A673 (cell line): ENCODE measurements at regions not wholly inside any gene's neighbourhood (a gene's known extent, or its start where the extent isn't known, plus 50 kb on each side); places are given as distances from the start of the nearest gene placed in this dataset.
"Not testable (repeated sequence)": the region's sequence is repeated elsewhere in the genome, so short reads cannot be mapped to it uniquely, and the experiment has no call there.

Source experiments
- BruUV-seq: library from RNA; stranded (reverse); fragments of 400-500 nt; replicated peaks from 2 replicates; lab custom pipeline; 2021; lab: Mats Ljungman, UMichigan
- CTCF ChIA-PET: fragments of 300-600 bp; sonication (Branson Sonifier 250); formaldehyde crosslinking; loops from one replicate; lab custom pipeline; 2022; ENCODE audit warnings: antibody characterized with exemption; lab: Charles Lee
- POLR2A ChIA-PET: fragments of 300-600 bp; sonication (Branson Sonifier 250); formaldehyde crosslinking; loops from one replicate; lab custom pipeline; 2022; ENCODE audit warnings: antibody characterized with exemption; ENCODE audit not compliant: low non-redundant PET; lab: Charles Lee
- DNase-seq: peaks from one replicate; pipeline ENCODE4 v3.0.0-alpha.2; 2015; ENCODE audit warnings: low spot score
- H3K27ac ChIP-seq: fragments of 200-600 bp; sonication (generic); 2 replicates; pipeline ENCODE4 v1.5.1; 2016; ENCODE audit warnings: mixed run types, low read depth, mild to moderate bottlenecking, mixed read lengths, antibody characterized with exemption, low read length; ENCODE audit not compliant: poor library complexity, severe bottlenecking
- H3K27me3 ChIP-seq: fragments of 200-600 bp; sonication (generic); replicated peaks from 2 replicates; pipeline ENCODE4 v1.6.1; 2017; ENCODE audit warnings: mixed run types, low read depth, mild to moderate bottlenecking, mixed read lengths, antibody characterized with exemption, low read length; ENCODE audit not compliant: insufficient read depth, poor library complexity
- H3K36me3 ChIP-seq: fragments of 200-600 bp; sonication (generic); 2 replicates; pipeline ENCODE4 v1.6.1; 2016; ENCODE audit warnings: mixed run types, mild to moderate bottlenecking, mixed read lengths, antibody characterized with exemption, low read length; ENCODE audit not compliant: insufficient read depth, poor library complexity, severe bottlenecking
- H3K4me1 ChIP-seq: fragments of 200-600 bp; sonication (generic); 2 replicates; pipeline ENCODE4 v1.6.1; 2017; ENCODE audit warnings: mixed run types, mild to moderate bottlenecking, mixed read lengths, antibody characterized with exemption, low read length; ENCODE audit not compliant: insufficient read depth, poor library complexity, severe bottlenecking
- H3K4me3 ChIP-seq: fragments of 200-600 bp; sonication (generic); 2 replicates; pipeline ENCODE4 v1.5.1; 2016; ENCODE audit warnings: low read depth, mixed run types, mild to moderate bottlenecking, mixed read lengths, low read length; ENCODE audit not compliant: poor library complexity, severe bottlenecking
- H3K9me3 ChIP-seq: fragments of 200-600 bp; sonication (generic); 2 replicates; pipeline ENCODE4 v1.6.1; 2016; ENCODE audit warnings: mixed run types, low read depth, mild to moderate bottlenecking, mixed read lengths, antibody characterized with exemption, low read length; ENCODE audit not compliant: poor library complexity, severe bottlenecking
- CTCF ChIP-seq: fragments of 300-800, 200-600 bp; sonication (generic); conservative IDR thresholded peaks from 2 replicates; pipeline ENCODE4 v1.5.1; 2017; ENCODE audit warnings: low read depth, mild to moderate bottlenecking, antibody characterized with exemption, low read length, moderate library complexity, mixed read lengths
- EZH2 ChIP-seq: fragments of 200-600 bp; sonication (generic); IDR thresholded peaks from 2 replicates; pipeline ENCODE4 v1.6.1; 2017; ENCODE audit warnings: borderline replicate concordance, low read depth, mild to moderate bottlenecking, mixed read lengths, antibody characterized with exemption, low read length; ENCODE audit not compliant: poor library complexity, severe bottlenecking
- intact Hi-C: fragments of 100-400 bp; cut with micrococcal nuclease; formaldehyde crosslinking; loops from one replicate; pipeline ENCODE4 v1.10.0; 2022; ENCODE audit not compliant: unreplicated experiment

- Histone ChIP-seq H3K9me3 (no peaks in the 10 kb centered on the region), H3K27ac (no peak overlapping the region), H3K27me3 (peaks cover 6% of the 10 kb centered on the region), H3K4me1 (no peaks in the 10 kb centered on the region), H3K4me3 (no peak overlapping the region), H3K36me3 (no peaks in the 10 kb centered on the region)
- BruUV-seq, result no TSS peak
- TF ChIP-seq CTCF (no peak), EZH2 (no peak)
- ChIA-PET CTCF (no interaction called here), POLR2A (no interaction called here)
- intact Hi-C loops, result no loop called here
- no peak for DNase-seq
These were observed 403.2 kb upstream of the KLHL29 start for GRCh38 chr2:22981785-22982184.

DNA sequence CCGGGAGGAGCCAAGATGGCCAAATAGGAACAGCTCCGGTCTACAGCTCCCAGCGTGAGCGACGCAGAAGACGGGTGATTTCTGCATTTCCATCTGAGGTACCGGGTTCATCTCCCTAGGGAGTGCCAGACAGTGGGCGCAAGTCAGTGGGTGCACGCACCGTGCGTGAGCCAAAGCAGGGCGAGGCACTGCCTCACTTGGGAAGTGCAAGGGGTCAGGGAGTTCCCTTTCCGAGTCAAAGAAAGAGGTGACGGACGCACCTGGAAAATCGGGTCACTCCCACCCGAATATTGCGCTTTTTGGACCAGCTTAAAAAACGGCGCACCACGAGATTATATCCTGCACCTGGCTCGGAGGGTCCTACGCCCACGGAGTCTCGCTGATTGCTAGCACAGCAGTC lies 400.8 kb upstream of the KLHL29 start:
- H3K9me3 ChIP-seq, POLR2A ChIA-PET, H3K4me1 ChIP-seq, H3K27me3 ChIP-seq, H3K27ac ChIP-seq, H3K4me3 ChIP-seq, intact Hi-C loops, BruUV-seq, DNase-seq, H3K36me3 ChIP-seq, CTCF ChIA-PET: not testable (repeated sequence)

- no peaks in the 10 kb centered on the region for H3K4me1 ChIP-seq
- intact Hi-C loops, result no loop called here
- no peaks in the 10 kb centered on the region for H3K9me3 ChIP-seq
- ChIA-PET CTCF (no interaction called here), POLR2A (no interaction called here)
- no peak for DNase-seq
- no peaks in the 10 kb centered on the region for H3K36me3 ChIP-seq
- TF ChIP-seq EZH2 (no peak), CTCF (no peak)
- no TSS peak for BruUV-seq
- no peak overlapping the region for H3K27ac ChIP-seq
- peaks cover 4% of the 10 kb centered on the region for H3K27me3 ChIP-seq
- no peak overlapping the region for H3K4me3 ChIP-seq
These were observed 394.7 kb upstream of the KLHL29 start for GRCh38 chr2:22990246-22990645.

- TF ChIP-seq CTCF (peak; percentile 23; the same call in 1 of the 2 replicates), EZH2 (no peak)
- Histone ChIP-seq H3K4me1 (no peaks in the 10 kb centered on the region), H3K4me3 (no peak overlapping the region), H3K27ac (no peak overlapping the region), H3K27me3 (peaks cover 4% of the 10 kb centered on the region), H3K9me3 (no peaks in the 10 kb centered on the region), H3K36me3 (no peaks in the 10 kb centered on the region)
- no TSS peak for BruUV-seq
- no peak for DNase-seq
- POLR2A ChIA-PET, result no interaction called here
- intact Hi-C loops, result no loop called here
- CTCF ChIA-PET, result no interaction called here
These were observed 393.1 kb upstream of the KLHL29 start for GRCh38 chr2:22991844-22992243.
